Heart left ventricle (tissue), 13 donors: ENCODE measurements at regions not wholly inside any gene's neighbourhood (a gene's known extent, or its start where the extent isn't known, plus 50 kb on each side); places are given as distances from the start of the nearest gene placed in this dataset.

Experiments
- CTCF ChIP-seq, 12 donors: fragments of 200-600 bp; sonication (generic) in 4 of 12; IDR thresholded peaks; one replicate each; pipeline versions ENCODE4 v1.5.0 to v1.8.0; 2018 to 2022; ENCODE audit warnings: antibody characterized with exemption in 12 of 12, mild to moderate bottlenecking in 5 of 12
- POLR2A ChIP-seq, 2 donors: fragments of 450-650 bp; IDR thresholded peaks; one replicate each; pipeline ENCODE4 v1.6.1; 2017; ENCODE audit warnings: antibody characterized with exemption in 2 of 2, mild to moderate bottlenecking in 2 of 2, moderate library complexity in 2 of 2
- donor health status: ischemic (EF 13 %, LVEDD 7.1; RV severe dilation, severe dysfunction).
- donor health status: DM: no; HTN: yes; CAD: no.
- donor health status: DM: no; HTN: no; CAD: no.
- donor health status: ischemic (EF 25% LVEDD 6.9; RV normal size, moderate dysfunction).
- donor health status: ischemic (EF 25% LVEDD 5.7; RV mildly dilated, moderate dysfunction).
- donor health status: ischemic (EF 35%, LVEDD 5.7; RV mildly dilated, moderate dysfunction).
- donor health status: nonischemic (EF 11% LVEDD 7.7; RV severe dilation, severe dysfunction).
- donor health status: DM: yes; HTN: yes; CAD: no.
- donor health status: PGD.
- donor health status: ischemic (EF 29% LVEDD 5.4; RV normal size, mild dysfunction).
- donor health status: nonischemic (EF 23%, LVEDD 6.1; RV moderate dilation, normal function).

DNA sequence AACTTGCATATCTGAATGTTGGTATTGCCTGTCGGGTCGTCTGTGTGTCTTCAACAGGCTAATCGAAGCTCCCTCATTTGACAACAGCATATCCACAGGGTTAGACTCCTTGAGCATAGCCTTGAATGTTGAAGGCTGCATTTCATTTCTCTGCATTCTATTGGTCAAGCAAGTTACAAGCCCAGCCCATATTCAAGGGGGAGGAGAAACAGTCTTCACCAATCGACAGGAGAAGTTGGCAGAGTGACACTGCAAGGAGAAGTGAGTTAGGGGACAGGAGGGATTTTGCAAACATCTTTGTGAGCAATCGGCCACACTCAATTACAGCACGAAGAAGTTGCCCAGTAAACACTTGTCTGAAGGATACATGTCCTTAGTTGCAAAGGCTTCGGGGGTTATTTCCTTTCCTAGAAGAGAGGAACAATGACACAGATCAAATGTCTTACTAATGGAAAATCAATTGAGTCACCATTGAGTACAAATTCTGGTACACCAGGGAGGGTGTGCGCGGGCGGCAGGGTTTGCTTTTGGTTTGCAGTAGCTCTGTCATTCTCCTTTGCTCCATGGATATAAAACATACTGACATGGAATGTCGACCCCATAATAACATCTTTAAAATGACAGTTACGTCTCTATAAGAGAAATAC is 60.6 kb upstream of the NT5E start:
- TF ChIP-seq POLR2A (IDR thresholded peaks at IDR 0.05) (no peak), CTCF (IDR thresholded peaks at IDR 0.05) (no peak)
